HG03159 (cell line): ENCODE measurements at regions not wholly inside any gene's neighbourhood (a gene's known extent, or its start where the extent isn't known, plus 50 kb on each side); places are given as distances from the start of the nearest gene placed in this dataset.

Source experiments
- ATAC-seq: cut with Tn5 transposase; IDR thresholded peaks from one replicate; pipeline ENCODE4 v1.9.1; 2021; ENCODE audit warnings: mild to moderate bottlenecking, moderate library complexity; ENCODE audit not compliant: unreplicated experiment

- no peak for ATAC-seq
These were observed 72.9 kb downstream of the SLC10A2 start for GRCh38 chr13:102993348-102993747.

GRCh38 chr13:102984210-102984609, 82.0 kb downstream of the SLC10A2 start:
- no peak for ATAC-seq

- no peak for ATAC-seq
These were observed 82.7 kb downstream of the SLC10A2 start for GRCh38 chr13:102983496-102983895.

- ATAC-seq, result no peak
These were observed 85.8 kb downstream of the SLC10A2 start for GRCh38 chr13:102980331-102980982.

GRCh38 chr13:102978168-102978567, 88.0 kb downstream of the SLC10A2 start:
- no peak for ATAC-seq

- no peak for ATAC-seq
These were observed 88.7 kb downstream of the SLC10A2 start for GRCh38 chr13:102977471-102977870.

GRCh38 chr13:102974317-102975087, 91.7 kb downstream of the SLC10A2 start:
- no peak for ATAC-seq

GRCh38 chr13:102972191-102972590, 94.0 kb downstream of the SLC10A2 start:
- ATAC-seq, result no peak

GRCh38 chr13:102970542-102970941, 95.7 kb downstream of the SLC10A2 start:
- peak; percentile 94 for ATAC-seq

- peak; percentile 44 for ATAC-seq
These were observed 97.5 kb downstream of the SLC10A2 start for GRCh38 chr13:102968572-102969228.

- ATAC-seq, result no peak
These were observed 100.4 kb downstream of the SLC10A2 start for GRCh38 chr13:102965802-102966201.

GRCh38 chr13:102962430-102962829, 103.8 kb downstream of the SLC10A2 start:
- ATAC-seq, result no peak

GRCh38 chr13:102960959-102961358, 105.3 kb downstream of the SLC10A2 start:
- ATAC-seq, result no peak

GRCh38 chr13:102956449-102956848, 109.8 kb downstream of the SLC10A2 start:
- ATAC-seq, result no peak

GRCh38 chr13:102954350-102954749, 108.5 kb downstream of the ERCC5 start:
- ATAC-seq, result no peak

GRCh38 chr13:102951808-102952207, 106.0 kb downstream of the ERCC5 start:
- ATAC-seq, result no peak

- no peak for ATAC-seq
These were observed 102.0 kb downstream of the ERCC5 start for GRCh38 chr13:102947745-102948405.

GRCh38 chr13:102945886-102946285, 100.1 kb downstream of the ERCC5 start:
- ATAC-seq, result no peak

GRCh38 chr13:102945324-102945815, 99.5 kb downstream of the ERCC5 start:
- no peak for ATAC-seq

GRCh38 chr13:102944821-102945220, 99.0 kb downstream of the ERCC5 start:
- no peak for ATAC-seq

GRCh38 chr13:102940770-102941169, 94.9 kb downstream of the ERCC5 start:
- ATAC-seq, result no peak
